HT1080 (cell line): ENCODE measurements at regions not wholly inside any gene's neighbourhood (a gene's known extent, or its start where the extent isn't known, plus 50 kb on each side); places are given as distances from the start of the nearest gene placed in this dataset.
A peak's percentile ranks its signal among the peaks of the same experiment; 100 is the strongest.

Experiments
- DNase-seq: peaks from one replicate; pipeline ENCODE4 v3.0.0-alpha.2; 2015; ENCODE audit warnings: low read depth

- DNase-seq, result no peak
Measured at GRCh38 chr9:115922444-115922843, 231.1 kb upstream of the PAPPA start.

DNA sequence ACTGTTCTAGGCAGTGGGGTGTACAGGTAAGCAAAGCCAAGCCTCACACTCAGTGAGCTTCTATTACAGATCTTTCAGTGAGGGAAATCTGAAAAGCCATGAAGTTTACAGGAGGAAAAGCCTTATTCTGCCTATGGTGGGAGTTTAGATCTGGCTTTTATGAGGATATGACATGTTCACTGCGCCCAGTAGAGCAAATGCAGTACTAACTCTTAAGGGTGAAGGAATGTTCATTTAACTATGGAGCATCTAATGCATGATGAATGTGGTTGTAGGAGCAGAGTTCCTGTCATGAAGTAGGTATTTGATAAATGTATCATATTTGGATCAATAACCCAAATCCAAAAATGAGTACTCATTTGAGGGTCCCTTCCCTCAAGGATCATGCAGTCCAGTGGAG, 230.2 kb upstream of the PAPPA start:
- DNase-seq, result no peak

DNA sequence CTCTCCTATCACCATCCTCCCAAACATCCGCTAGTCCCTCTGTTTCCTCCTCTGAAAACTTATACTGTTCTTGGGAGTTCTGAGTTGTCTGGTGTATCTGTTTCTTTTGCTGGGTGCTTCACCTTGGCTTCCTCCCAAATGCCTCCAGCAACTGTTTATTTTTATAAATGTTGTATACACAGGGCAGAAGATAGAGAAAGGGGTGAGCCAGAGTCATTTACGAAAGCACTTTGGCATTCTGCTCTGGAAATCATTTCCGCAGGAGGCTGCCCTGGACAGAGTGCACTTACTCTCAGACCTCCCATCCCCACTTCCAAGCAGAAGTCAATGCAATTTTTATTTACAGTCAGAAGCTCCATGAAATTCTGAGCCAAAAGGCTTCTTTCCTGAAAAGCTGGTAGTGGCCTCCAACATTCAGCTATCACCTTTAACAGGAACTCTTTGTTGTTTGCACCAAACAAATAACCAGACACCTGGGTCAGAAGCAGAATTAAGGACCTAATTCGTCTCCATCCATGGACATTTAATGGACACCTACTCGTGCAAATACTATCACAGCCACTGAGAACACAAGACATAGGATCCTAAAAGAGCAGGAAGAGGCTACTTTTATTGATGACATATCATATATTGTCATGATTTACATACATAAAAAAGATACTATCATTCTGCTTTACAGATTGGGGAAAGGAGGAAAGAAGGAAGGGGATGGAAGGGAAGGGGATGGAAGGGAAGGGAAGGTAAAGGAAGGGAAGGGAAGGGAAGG, 229.5 kb upstream of the PAPPA start:
- DNase-seq, result no peak

DNA sequence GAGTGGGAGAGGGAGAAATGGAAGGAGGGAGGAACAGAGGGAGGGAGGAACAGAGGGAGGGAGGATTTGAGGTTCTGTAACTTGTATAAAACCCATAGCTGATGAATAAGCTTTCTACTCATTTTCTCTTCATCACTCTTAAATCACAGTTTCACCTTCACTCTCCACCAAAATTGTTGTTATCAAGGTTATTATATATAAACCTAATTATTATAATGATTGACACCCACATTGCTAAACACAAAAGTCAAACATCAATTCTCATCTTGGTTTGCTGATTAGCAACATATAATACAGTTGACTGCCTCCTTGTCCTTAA, 229.0 kb upstream of the PAPPA start:
- no peak for DNase-seq

DNA sequence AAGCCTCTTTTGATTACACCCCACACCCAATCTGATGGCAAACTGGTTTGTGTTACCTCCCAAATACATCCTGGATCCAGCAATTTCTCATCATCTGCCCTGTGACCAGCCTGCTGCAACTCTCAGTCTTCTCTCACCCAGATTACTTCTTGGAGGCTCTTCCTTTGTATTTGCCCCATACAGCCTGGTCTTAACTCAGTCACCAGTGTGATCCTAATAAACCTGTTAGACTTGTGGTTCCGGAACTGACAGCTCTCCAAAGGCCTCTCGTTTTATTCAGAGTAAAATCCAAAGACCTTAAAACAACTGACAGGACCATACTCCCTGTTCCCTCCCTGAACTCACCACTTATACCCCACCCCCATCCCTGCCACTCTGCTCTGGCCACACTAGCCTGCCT, 228.2 kb upstream of the PAPPA start:
- DNase-seq, result no peak

DNA sequence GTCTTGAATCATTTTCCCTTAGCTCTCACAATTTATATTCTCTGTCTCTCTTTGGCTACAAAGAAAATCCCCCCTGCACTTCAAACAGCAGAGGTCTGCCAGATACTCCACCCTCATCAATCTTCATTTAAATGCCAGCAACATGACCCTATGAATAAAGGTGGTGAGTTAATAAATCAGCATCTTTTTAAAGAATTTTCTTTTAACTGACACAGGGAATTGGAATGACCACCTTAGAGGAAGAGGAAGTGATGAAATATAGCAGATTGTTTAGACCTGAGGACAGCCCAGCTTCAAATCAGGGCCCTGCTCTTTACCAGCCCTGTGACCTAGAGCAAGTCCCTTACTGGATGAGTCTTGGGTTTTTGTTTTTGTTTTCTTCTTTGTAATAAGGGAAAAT, 223.1 kb upstream of the PAPPA start:
- peak; percentile 34 for DNase-seq

GRCh38 chr9:115938479-115938878, 215.1 kb upstream of the PAPPA start:
- DNase-seq, result no peak

DNA sequence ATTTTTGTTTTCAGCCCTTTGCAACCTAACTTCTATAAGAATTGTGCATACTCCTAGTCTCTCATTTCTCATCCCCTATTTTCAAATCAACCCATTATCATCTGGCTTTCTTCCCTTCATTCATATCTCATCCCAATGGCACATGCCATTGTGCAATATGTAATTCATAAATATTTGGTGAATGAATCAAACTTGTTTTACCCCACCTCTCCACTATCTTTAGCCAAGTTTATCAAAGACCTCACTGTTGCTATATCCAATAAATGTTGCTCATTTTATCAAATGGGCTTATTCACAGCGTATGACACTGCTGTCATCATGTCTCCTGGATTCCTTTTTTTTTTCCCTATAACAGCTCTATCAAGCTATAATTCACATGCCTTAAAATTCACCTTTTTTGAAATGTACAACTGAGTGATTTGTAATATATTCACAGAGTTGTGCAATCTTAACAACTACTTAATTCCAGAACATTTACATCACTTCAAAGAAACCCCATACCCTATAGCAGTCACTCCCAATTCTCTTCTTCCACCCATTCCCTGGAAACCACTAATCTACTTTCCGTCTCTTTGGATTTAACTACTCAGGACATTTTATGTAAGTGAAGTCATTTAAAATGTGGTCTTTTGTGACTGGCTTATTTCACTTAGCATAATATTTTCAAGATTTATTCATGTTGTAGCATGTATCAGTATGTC, 214.4 kb upstream of the PAPPA start:
- peak; percentile 54 for DNase-seq

- DNase-seq, result no peak
Measured at GRCh38 chr9:115941561-115942315, 211.9 kb upstream of the PAPPA start.

DNA sequence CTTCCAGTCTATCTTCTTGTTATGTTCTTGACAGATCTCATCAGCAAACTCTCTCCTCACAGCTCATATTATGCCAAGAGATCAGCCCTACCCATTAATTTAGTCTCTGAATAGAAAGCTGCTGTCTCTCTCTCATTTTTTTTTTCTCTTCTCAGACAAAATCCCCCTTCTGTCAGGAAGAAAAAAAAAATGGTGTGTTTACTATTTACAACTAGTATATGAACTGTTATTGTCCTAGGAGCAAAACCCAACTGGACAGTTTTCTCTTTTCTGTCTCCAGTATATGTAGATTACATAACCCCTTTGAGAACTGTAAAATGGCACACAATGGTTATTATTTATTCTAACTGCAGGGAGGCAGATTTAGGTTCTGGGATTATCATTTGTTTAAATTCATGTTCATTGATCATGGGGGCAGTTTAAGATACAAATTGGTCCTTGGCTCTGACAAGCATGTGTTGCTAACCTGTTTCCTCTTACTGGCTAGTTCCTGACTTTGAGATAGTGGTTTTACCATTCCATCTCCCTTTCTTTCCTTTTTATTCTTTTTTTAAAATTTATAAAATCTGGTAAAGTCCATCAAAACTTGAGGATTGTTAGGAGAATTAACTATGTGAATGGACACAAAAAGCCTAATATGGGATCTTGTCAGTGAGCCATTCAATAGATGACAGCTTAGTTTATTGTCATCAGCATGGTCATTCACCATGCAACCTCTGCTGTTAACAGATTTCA, 210.0 kb upstream of the PAPPA start:
- DNase-seq, result no peak

GRCh38 chr9:115944166-115944948, 209.2 kb upstream of the PAPPA start:
- peak; percentile 59 for DNase-seq

DNA sequence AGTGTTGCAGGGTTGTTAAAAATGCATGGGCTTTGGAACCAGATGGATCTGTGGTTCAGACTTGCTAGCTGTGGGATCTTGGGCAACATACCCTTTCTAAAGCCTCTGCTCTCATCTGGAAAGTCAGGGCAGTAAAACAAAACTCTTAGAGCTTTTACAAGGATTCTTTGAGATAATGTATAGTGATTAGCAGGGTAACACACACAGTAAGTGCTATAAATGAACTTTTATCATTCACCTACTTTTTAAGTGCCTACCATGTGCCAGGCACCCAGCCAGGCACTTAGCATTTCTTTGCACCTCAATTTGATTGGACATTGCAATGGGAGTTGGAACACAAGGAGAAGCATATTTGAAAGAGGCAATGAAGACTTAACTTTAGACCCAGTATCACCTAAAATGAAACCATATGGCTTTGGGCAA, 208.6 kb upstream of the PAPPA start:
- no peak for DNase-seq

DNA sequence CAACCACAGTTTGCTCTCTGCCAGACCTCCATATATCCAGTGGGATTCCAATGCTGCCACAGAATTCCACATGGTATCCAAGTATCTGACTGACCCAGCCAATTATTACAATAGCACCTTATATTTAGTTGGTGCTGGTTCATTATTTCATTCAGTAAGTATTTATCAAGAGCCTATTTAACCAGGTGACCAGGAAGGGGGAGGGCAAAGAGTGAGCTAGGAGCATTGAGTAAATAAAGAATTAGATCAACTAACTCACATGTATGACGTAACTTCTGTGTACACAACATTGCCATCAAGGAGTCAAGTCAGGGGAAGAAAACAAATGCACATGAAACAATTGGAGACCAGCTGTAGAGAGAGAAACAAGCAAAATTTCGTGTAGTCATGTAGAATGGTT, 207.1 kb upstream of the PAPPA start:
- DNase-seq, result no peak

- no peak for DNase-seq
Measured at GRCh38 chr9:115951977-115952376, 201.6 kb upstream of the PAPPA start.

GRCh38 chr9:115952430-115953292, 200.9 kb upstream of the PAPPA start:
- peak; percentile 14 for DNase-seq

GRCh38 chr9:115956371-115956770, 197.2 kb upstream of the PAPPA start:
- DNase-seq, result no peak

DNA sequence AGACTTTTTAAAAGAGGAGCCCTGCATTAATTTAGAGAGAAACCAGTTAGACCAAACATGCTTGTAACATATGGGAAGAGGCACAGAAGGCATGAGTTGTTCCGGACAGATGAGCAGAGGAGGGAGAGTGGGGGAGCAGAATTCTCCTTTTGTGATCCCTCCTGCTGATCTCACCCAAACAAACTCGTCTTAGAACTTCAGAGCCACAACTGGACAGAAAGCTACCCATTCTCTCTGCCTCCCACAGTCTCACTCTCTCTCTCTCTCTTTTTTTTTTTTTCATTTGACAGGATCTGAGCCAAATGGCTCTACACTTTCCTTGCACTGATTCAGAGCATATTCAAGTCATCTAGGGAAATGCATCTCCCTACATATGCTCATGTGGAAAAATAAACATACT, 196.0 kb upstream of the PAPPA start:
- DNase-seq, result no peak

GRCh38 chr9:115964710-115965347, 188.8 kb upstream of the PAPPA start:
- DNase-seq, result peak; percentile 25

DNA sequence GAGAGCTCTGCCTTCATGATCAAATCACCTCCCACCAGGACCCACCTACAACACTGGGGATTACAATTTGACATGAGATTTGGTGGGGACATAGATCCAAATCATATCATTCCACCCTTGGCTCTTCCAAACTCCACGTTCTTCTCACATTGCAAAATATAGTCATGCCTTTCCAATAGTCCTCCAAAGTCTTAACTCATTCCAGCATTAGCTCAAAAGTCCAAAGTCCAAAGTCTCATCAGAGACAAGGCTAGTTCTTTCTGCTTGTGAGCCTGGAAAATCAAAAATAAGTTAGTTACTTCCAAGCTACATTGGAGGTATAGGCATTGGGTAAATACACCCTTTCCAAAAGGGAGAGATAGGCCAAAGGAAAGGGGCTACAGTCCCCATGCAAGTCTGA, 186.9 kb upstream of the PAPPA start:
- DNase-seq, result no peak

- peak; percentile 66 for DNase-seq
Measured at GRCh38 chr9:115969096-115969495, 184.5 kb upstream of the PAPPA start.
